ENCODE measurements at regions not wholly inside any gene's neighbourhood (a gene's known extent, or its start where the extent isn't known, plus 50 kb on each side); places are given as distances from the start of the nearest gene placed in this dataset.

GRCh38 chr11:128407962-128408361 lies 179.4 kb downstream of the ETS1 start:
- DNase-seq = no peak
- no peak overlapping the region for H3K27ac ChIP-seq
- no peaks in the 10 kb centered on the region for H3K9me3 ChIP-seq
- TF ChIP-seq CTCF (IDR thresholded peaks at IDR 0.05) = no peak
- no peaks in the 10 kb centered on the region for H3K36me3 ChIP-seq
- intact Hi-C loops (cut with DNase I) = no loop called here
- no peaks in the 10 kb centered on the region for H3K27me3 ChIP-seq
- H3K4me1 ChIP-seq = peaks cover 11% of the 10 kb centered on the region
- ATAC-seq = no peak
- H3K4me3 ChIP-seq = no peak overlapping the region

- no peaks in the 10 kb centered on the region for H3K9me3 ChIP-seq
- DNase-seq (no peak), ATAC-seq (no peak)
- no peaks in the 10 kb centered on the region for H3K27me3 ChIP-seq
- H3K27ac ChIP-seq = no peak overlapping the region
- intact Hi-C loops (cut with DNase I) = no loop called here
- peaks cover 11% of the 10 kb centered on the region for H3K4me1 ChIP-seq
- no peak overlapping the region for H3K4me3 ChIP-seq
- no peaks in the 10 kb centered on the region for H3K36me3 ChIP-seq
- TF ChIP-seq CTCF (IDR thresholded peaks at IDR 0.05) = no peak
Measured at GRCh38 chr11:128405714-128406662, 181.4 kb downstream of the ETS1 start.

GRCh38 chr11:128405112-128405511 lies 182.2 kb downstream of the ETS1 start:
- Histone ChIP-seq H3K27me3 (no peaks in the 10 kb centered on the region), H3K4me1 (peaks cover 11% of the 10 kb centered on the region), H3K27ac (no peak overlapping the region), H3K9me3 (no peaks in the 10 kb centered on the region), H3K36me3 (no peaks in the 10 kb centered on the region), H3K4me3 (no peak overlapping the region)
- TF ChIP-seq CTCF (IDR thresholded peaks at IDR 0.05) = no peak
- intact Hi-C loops (cut with DNase I) = no loop called here
- DNase-seq (no peak), ATAC-seq (no peak)

GRCh38 chr11:128404437-128404836 lies 182.9 kb downstream of the ETS1 start:
- no peaks in the 10 kb centered on the region for H3K9me3 ChIP-seq
- intact Hi-C loops (cut with DNase I) = no loop called here
- no peak overlapping the region for H3K4me3 ChIP-seq
- peaks cover 11% of the 10 kb centered on the region for H3K4me1 ChIP-seq
- H3K36me3 ChIP-seq = no peaks in the 10 kb centered on the region
- H3K27me3 ChIP-seq = no peaks in the 10 kb centered on the region
- no peak for DNase-seq
- H3K27ac ChIP-seq = no peak overlapping the region
- no peak for TF ChIP-seq CTCF (IDR thresholded peaks at IDR 0.05)
- no peak for ATAC-seq

GRCh38 chr11:128400382-128401203 lies 186.8 kb downstream of the ETS1 start:
- intact Hi-C loops (cut with DNase I) = no loop called here

More at GRCh38 chr11:128400382-128401203, 186.8 kb downstream of the ETS1 start:
- H3K27me3 ChIP-seq = no peaks in the 10 kb centered on the region
- DNase-seq = no peak
- H3K27ac ChIP-seq = no peak overlapping the region
- no peaks in the 10 kb centered on the region for H3K36me3 ChIP-seq
- H3K9me3 ChIP-seq = no peaks in the 10 kb centered on the region
- ATAC-seq = no peak
- no peak for TF ChIP-seq CTCF (IDR thresholded peaks at IDR 0.05)
- no peaks in the 10 kb centered on the region for H3K4me1 ChIP-seq
- H3K4me3 ChIP-seq = no peak overlapping the region
